Keratinocyte (primary cell): ENCODE measurements at regions not wholly inside any gene's neighbourhood (a gene's known extent, or its start where the extent isn't known, plus 50 kb on each side); places are given as distances from the start of the nearest gene placed in this dataset.

Source experiments
- EZH2 ChIP-seq: IDR thresholded peaks from one replicate; pipeline ENCODE4 v1.6.1; 2012; ENCODE audit warnings: inconsistent platforms, mild to moderate bottlenecking, low read length, moderate library complexity
- TF ChIP-seq, protein P1 (sequence below), 3 experiments: IDR thresholded peaks in 1 of 3; conservative IDR thresholded peaks in 1 of 3; optimal IDR thresholded peaks in 1 of 3; 2 replicates in 2 of 3; 3 replicates in 1 of 3; pipeline versions ENCODE3 to v1.5.1; 2011; ENCODE audit warnings: low read length in 3 of 3, mild to moderate bottlenecking in 3 of 3, moderate library complexity in 2 of 3, control low read depth in 1 of 3, inconsistent platforms in 1 of 3; ENCODE audit not compliant: insufficient read depth in 2 of 3; ENCODE audit errors: extremely low read depth in 1 of 3

DNA sequence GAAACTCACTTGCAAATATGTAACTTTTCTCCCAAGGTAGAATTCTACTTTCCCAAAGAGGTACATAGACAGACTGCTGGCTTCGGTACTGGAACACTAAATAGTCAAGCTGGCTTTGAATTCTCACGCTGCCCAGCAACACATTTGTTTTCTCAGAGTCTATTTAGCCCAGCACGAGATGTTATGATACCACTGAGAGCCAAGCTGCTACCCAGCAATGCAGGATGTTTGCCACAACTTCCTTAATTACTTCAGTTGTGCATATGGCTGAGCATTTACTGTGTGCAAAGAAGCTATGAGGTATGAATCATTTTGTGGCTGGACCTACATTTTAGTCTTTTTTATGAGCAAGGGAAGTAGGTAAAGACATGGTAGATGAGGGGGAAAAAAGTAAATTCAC lies 793.2 kb downstream of the PLA2G4A start:
- TF ChIP-seq, protein P1, sequence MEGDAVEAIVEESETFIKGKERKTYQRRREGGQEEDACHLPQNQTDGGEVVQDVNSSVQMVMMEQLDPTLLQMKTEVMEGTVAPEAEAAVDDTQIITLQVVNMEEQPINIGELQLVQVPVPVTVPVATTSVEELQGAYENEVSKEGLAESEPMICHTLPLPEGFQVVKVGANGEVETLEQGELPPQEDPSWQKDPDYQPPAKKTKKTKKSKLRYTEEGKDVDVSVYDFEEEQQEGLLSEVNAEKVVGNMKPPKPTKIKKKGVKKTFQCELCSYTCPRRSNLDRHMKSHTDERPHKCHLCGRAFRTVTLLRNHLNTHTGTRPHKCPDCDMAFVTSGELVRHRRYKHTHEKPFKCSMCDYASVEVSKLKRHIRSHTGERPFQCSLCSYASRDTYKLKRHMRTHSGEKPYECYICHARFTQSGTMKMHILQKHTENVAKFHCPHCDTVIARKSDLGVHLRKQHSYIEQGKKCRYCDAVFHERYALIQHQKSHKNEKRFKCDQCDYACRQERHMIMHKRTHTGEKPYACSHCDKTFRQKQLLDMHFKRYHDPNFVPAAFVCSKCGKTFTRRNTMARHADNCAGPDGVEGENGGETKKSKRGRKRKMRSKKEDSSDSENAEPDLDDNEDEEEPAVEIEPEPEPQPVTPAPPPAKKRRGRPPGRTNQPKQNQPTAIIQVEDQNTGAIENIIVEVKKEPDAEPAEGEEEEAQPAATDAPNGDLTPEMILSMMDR (optimal IDR thresholded peaks at IDR 0.05 in 1 of 3, IDR thresholded peaks at IDR 0.05 in 1 of 3, conservative IDR thresholded peaks at IDR 0.05 in 1 of 3; ENCODE audit: extremely low read depth in 1 of 3, insufficient read depth in 2 of 3, low read length in 3 of 3) = no peak
- no peak for TF ChIP-seq EZH2
